ENCODE measurements at regions not wholly inside any gene's neighbourhood (a gene's known extent, or its start where the extent isn't known, plus 50 kb on each side); places are given as distances from the start of the nearest gene placed in this dataset.

DNA sequence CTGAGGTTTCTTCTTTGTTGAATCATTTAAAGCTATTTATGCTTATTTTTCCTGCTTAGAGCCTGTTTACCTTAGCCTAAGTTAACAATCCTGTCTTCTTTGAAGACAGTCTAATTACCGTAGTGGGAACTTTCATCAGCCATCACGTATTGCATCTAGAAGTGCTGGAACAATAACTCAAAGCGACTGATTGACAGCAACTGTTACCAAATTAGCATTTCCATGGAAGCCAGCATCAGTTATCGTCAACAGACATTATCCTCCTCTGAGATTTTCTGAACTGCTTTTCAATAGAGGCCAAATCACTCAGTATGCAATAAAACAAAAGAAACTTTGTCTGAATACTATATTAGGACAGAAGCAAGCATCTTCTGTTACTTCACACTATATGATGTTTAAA lies 433.3 kb upstream of the SLITRK1 start:
- TF ChIP-seq, protein P1, sequence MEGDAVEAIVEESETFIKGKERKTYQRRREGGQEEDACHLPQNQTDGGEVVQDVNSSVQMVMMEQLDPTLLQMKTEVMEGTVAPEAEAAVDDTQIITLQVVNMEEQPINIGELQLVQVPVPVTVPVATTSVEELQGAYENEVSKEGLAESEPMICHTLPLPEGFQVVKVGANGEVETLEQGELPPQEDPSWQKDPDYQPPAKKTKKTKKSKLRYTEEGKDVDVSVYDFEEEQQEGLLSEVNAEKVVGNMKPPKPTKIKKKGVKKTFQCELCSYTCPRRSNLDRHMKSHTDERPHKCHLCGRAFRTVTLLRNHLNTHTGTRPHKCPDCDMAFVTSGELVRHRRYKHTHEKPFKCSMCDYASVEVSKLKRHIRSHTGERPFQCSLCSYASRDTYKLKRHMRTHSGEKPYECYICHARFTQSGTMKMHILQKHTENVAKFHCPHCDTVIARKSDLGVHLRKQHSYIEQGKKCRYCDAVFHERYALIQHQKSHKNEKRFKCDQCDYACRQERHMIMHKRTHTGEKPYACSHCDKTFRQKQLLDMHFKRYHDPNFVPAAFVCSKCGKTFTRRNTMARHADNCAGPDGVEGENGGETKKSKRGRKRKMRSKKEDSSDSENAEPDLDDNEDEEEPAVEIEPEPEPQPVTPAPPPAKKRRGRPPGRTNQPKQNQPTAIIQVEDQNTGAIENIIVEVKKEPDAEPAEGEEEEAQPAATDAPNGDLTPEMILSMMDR (IDR thresholded peaks at IDR 0.05; ENCODE audit: low read length): no peak
- no peak for TF ChIP-seq EZH2 (IDR thresholded peaks at IDR 0.05; ENCODE audit: borderline replicate concordance, low read length)
